ENCODE measurements at regions not wholly inside any gene's neighbourhood (a gene's known extent, or its start where the extent isn't known, plus 50 kb on each side); places are given as distances from the start of the nearest gene placed in this dataset.

GRCh38 chr16:9557713-9558112 lies 466.3 kb downstream of the HAPSTR1 start:
- no peak overlapping the region for H3K4me3 ChIP-seq
- no peak overlapping the region for H3K27ac ChIP-seq
- no peaks in the 10 kb centered on the region for H3K36me3 ChIP-seq
- no peaks in the 10 kb centered on the region for H3K9me3 ChIP-seq (replicated peaks)
- no peaks in the 10 kb centered on the region for H3K4me1 ChIP-seq (replicated peaks)
- 0 out of 2 replicates have a peak, but pooled peaks cover 8% of the 10 kb centered on the region for H3K27me3 ChIP-seq (replicated peaks)
- DNase-seq (ENCODE audit: low read depth in 1 of 2, low spot score in 2 of 2) = no peak

GRCh38 chr16:9566099-9566498 lies 474.7 kb downstream of the HAPSTR1 start:
- no peak for DNase-seq (ENCODE audit: low read depth in 1 of 2, low spot score in 2 of 2)

GRCh38 chr16:9567666-9568065 lies 476.2 kb downstream of the HAPSTR1 start:
- Histone ChIP-seq H3K36me3 (no peaks in the 10 kb centered on the region), H3K4me3 (no peak overlapping the region), H3K9me3 (replicated peaks) (no peaks in the 10 kb centered on the region), H3K27me3 (replicated peaks) (no peaks in the 10 kb centered on the region), H3K4me1 (replicated peaks) (no peaks in the 10 kb centered on the region), H3K27ac (no peak overlapping the region)
- no peak for DNase-seq (ENCODE audit: low read depth in 1 of 2, low spot score in 2 of 2)

More at GRCh38 chr16:9566099-9566498, 474.7 kb downstream of the HAPSTR1 start:
- Histone ChIP-seq H3K27ac (no peak overlapping the region), H3K9me3 (replicated peaks) (no peaks in the 10 kb centered on the region), H3K4me3 (no peak overlapping the region), H3K4me1 (replicated peaks) (no peaks in the 10 kb centered on the region), H3K36me3 (no peaks in the 10 kb centered on the region), H3K27me3 (replicated peaks) (0 out of 2 replicates have a peak, but pooled peaks cover 5% of the 10 kb centered on the region)

- Histone ChIP-seq H3K9me3 (replicated peaks) (no peaks in the 10 kb centered on the region), H3K4me1 (replicated peaks) (no peaks in the 10 kb centered on the region), H3K27ac (no peak overlapping the region), H3K27me3 (replicated peaks) (no peaks in the 10 kb centered on the region), H3K36me3 (no peaks in the 10 kb centered on the region), H3K4me3 (no peak overlapping the region)
- DNase-seq (ENCODE audit: low read depth in 1 of 2, low spot score in 2 of 2) = no peak
These were observed 476.8 kb downstream of the HAPSTR1 start for GRCh38 chr16:9568261-9568660.

GRCh38 chr16:9570521-9570920 lies 479.1 kb downstream of the HAPSTR1 start:
- no peaks in the 10 kb centered on the region for H3K27me3 ChIP-seq (replicated peaks)
- H3K36me3 ChIP-seq = no peaks in the 10 kb centered on the region
- H3K4me1 ChIP-seq (replicated peaks) = no peaks in the 10 kb centered on the region
- H3K4me3 ChIP-seq = no peak overlapping the region
- no peaks in the 10 kb centered on the region for H3K9me3 ChIP-seq (replicated peaks)
- no peak overlapping the region for H3K27ac ChIP-seq
- DNase-seq (ENCODE audit: low read depth in 1 of 2, low spot score in 2 of 2) = no peak

GRCh38 chr16:9578459-9578858 lies 487.0 kb downstream of the HAPSTR1 start:
- Histone ChIP-seq H3K36me3 (no peaks in the 10 kb centered on the region), H3K9me3 (replicated peaks) (no peaks in the 10 kb centered on the region), H3K4me1 (replicated peaks) (no peaks in the 10 kb centered on the region), H3K4me3 (no peak overlapping the region), H3K27me3 (replicated peaks) (no peaks in the 10 kb centered on the region), H3K27ac (no peak overlapping the region)
- no peak for DNase-seq (ENCODE audit: low read depth in 1 of 2, low spot score in 2 of 2)

- Histone ChIP-seq H3K27ac (no peak overlapping the region), H3K4me3 (no peak overlapping the region), H3K9me3 (replicated peaks) (no peaks in the 10 kb centered on the region), H3K36me3 (no peaks in the 10 kb centered on the region), H3K27me3 (replicated peaks) (no peaks in the 10 kb centered on the region), H3K4me1 (replicated peaks) (no peaks in the 10 kb centered on the region)
- no peak for DNase-seq (ENCODE audit: low read depth in 1 of 2, low spot score in 2 of 2)
These were observed 488.6 kb downstream of the HAPSTR1 start for GRCh38 chr16:9580025-9580424.

GRCh38 chr16:9593440-9593839 lies 502.0 kb downstream of the HAPSTR1 start:
- H3K4me3 ChIP-seq = no peak overlapping the region
- DNase-seq (ENCODE audit: low read depth in 1 of 2, low spot score in 2 of 2) = no peak
- no peaks in the 10 kb centered on the region; the same call in 1 of the 2 replicates for H3K27me3 ChIP-seq (replicated peaks)
- H3K9me3 ChIP-seq (replicated peaks) = no peaks in the 10 kb centered on the region
- no peaks in the 10 kb centered on the region for H3K36me3 ChIP-seq
- H3K4me1 ChIP-seq (replicated peaks) = no peaks in the 10 kb centered on the region
- H3K27ac ChIP-seq = no peak overlapping the region

- DNase-seq (ENCODE audit: low read depth in 1 of 2, low spot score in 2 of 2) = no peak
- Histone ChIP-seq H3K36me3 (no peaks in the 10 kb centered on the region), H3K4me3 (no peak overlapping the region), H3K27ac (no peak overlapping the region), H3K4me1 (replicated peaks) (no peaks in the 10 kb centered on the region), H3K27me3 (replicated peaks) (no peaks in the 10 kb centered on the region; the same call in 1 of the 2 replicates), H3K9me3 (replicated peaks) (no peaks in the 10 kb centered on the region)
These were observed 502.6 kb downstream of the HAPSTR1 start for GRCh38 chr16:9594047-9594446.

GRCh38 chr16:9594946-9595345 lies 503.5 kb downstream of the HAPSTR1 start:
- no peak overlapping the region for H3K27ac ChIP-seq
- no peaks in the 10 kb centered on the region; the same call in 1 of the 2 replicates for H3K27me3 ChIP-seq (replicated peaks)
- no peaks in the 10 kb centered on the region for H3K36me3 ChIP-seq
- H3K4me3 ChIP-seq = no peak overlapping the region
- H3K4me1 ChIP-seq (replicated peaks) = no peaks in the 10 kb centered on the region
- no peaks in the 10 kb centered on the region for H3K9me3 ChIP-seq (replicated peaks)
- DNase-seq (ENCODE audit: low read depth in 1 of 2, low spot score in 2 of 2) = no peak

GRCh38 chr16:9595393-9595792 lies 503.9 kb downstream of the HAPSTR1 start:
- no peak overlapping the region for H3K27ac ChIP-seq
- no peaks in the 10 kb centered on the region for H3K4me1 ChIP-seq (replicated peaks)
- H3K9me3 ChIP-seq (replicated peaks) = no peaks in the 10 kb centered on the region
- no peaks in the 10 kb centered on the region; the same call in 1 of the 2 replicates for H3K27me3 ChIP-seq (replicated peaks)
- DNase-seq (ENCODE audit: low read depth in 1 of 2, low spot score in 2 of 2) = no peak
- no peaks in the 10 kb centered on the region for H3K36me3 ChIP-seq
- H3K4me3 ChIP-seq = no peak overlapping the region

GRCh38 chr16:9596788-9597187 lies 505.3 kb downstream of the HAPSTR1 start:
- DNase-seq (ENCODE audit: low read depth in 1 of 2, low spot score in 2 of 2) = no peak
- Histone ChIP-seq H3K9me3 (replicated peaks) (no peaks in the 10 kb centered on the region), H3K27ac (no peak overlapping the region), H3K36me3 (no peaks in the 10 kb centered on the region), H3K4me3 (no peak overlapping the region), H3K4me1 (replicated peaks) (no peaks in the 10 kb centered on the region), H3K27me3 (replicated peaks) (no peaks in the 10 kb centered on the region; the same call in 1 of the 2 replicates)

GRCh38 chr16:9597967-9598730 lies 506.7 kb downstream of the HAPSTR1 start:
- Histone ChIP-seq H3K27me3 (replicated peaks) (peaks cover 3% of the 10 kb centered on the region; the same call in 1 of the 2 replicates), H3K36me3 (no peaks in the 10 kb centered on the region)

GRCh38 chr16:9598731-9599083 lies 507.3 kb downstream of the HAPSTR1 start:
- DNase-seq (ENCODE audit: low read depth in 1 of 2, low spot score in 2 of 2) = no peak
- H3K36me3 ChIP-seq = no peaks in the 10 kb centered on the region
- H3K9me3 ChIP-seq (replicated peaks) = no peaks in the 10 kb centered on the region
- H3K27me3 ChIP-seq (replicated peaks) = peaks cover 4% of the 10 kb centered on the region; the same call in 1 of the 2 replicates
- H3K27ac ChIP-seq = no peak overlapping the region
- H3K4me3 ChIP-seq = no peak overlapping the region
- no peaks in the 10 kb centered on the region for H3K4me1 ChIP-seq (replicated peaks)

More at GRCh38 chr16:9597967-9598730, 506.7 kb downstream of the HAPSTR1 start:
- Histone ChIP-seq H3K27ac (no peak overlapping the region), H3K4me1 (replicated peaks) (no peaks in the 10 kb centered on the region), H3K9me3 (replicated peaks) (no peaks in the 10 kb centered on the region), H3K4me3 (no peak overlapping the region)
- no peak for DNase-seq (ENCODE audit: low read depth in 1 of 2, low spot score in 2 of 2)
